SJSA1 (cell line): ENCODE measurements at regions not wholly inside any gene's neighbourhood (a gene's known extent, or its start where the extent isn't known, plus 50 kb on each side); places are given as distances from the start of the nearest gene placed in this dataset.

ENCODE experiments used
- DNase-seq, 2 experiments: peaks; one replicate each; pipeline ENCODE4 v3.0.0-alpha.2; 2015 to 2020; ENCODE audit warnings: low spot score in 2 of 2, low read depth in 1 of 2
- H3K27ac ChIP-seq: fragments of 250-450 bp; sonication (Bioruptor Pico); 2 replicates; pipeline ENCODE4 v1.5.1; 2020; ENCODE audit warnings: mild to moderate bottlenecking, moderate library complexity
- H3K27me3 ChIP-seq: fragments of 250-450 bp; sonication (Bioruptor Pico); replicated peaks from 2 replicates; pipeline ENCODE4 v1.5.1; 2020; ENCODE audit warnings: mild to moderate bottlenecking, moderate library complexity
- H3K36me3 ChIP-seq: fragments of 250-450 bp; sonication (Bioruptor Pico); 2 replicates; pipeline ENCODE4 v1.5.1; 2020; ENCODE audit warnings: mild to moderate bottlenecking
- H3K4me1 ChIP-seq: fragments of 250-450 bp; sonication (Bioruptor Pico); replicated peaks from 2 replicates; pipeline ENCODE4 v1.6.1; 2021; ENCODE audit warnings: mild to moderate bottlenecking
- H3K4me3 ChIP-seq: fragments of 250-450 bp; sonication (Bioruptor Pico); 2 replicates; pipeline ENCODE4 v1.5.1; 2020; ENCODE audit warnings: mild to moderate bottlenecking
- H3K9me3 ChIP-seq: fragments of 250-450 bp; sonication (Bioruptor Pico); replicated peaks from 2 replicates; pipeline ENCODE4 v1.5.1; 2020; ENCODE audit warnings: mild to moderate bottlenecking

- DNase-seq = no peak
- Histone ChIP-seq H3K9me3 (no peaks in the 10 kb centered on the region), H3K27me3 (no peaks in the 10 kb centered on the region), H3K4me3 (no peak overlapping the region), H3K4me1 (no peaks in the 10 kb centered on the region), H3K27ac (no peak overlapping the region), H3K36me3 (no peaks in the 10 kb centered on the region)
Observed at GRCh38 chr16:51509336-51509735, 358.3 kb upstream of the SALL1 start.

GRCh38 chr16:51508490-51509212, 357.6 kb upstream of the SALL1 start:
- Histone ChIP-seq H3K4me3 (no peak overlapping the region), H3K36me3 (no peaks in the 10 kb centered on the region), H3K9me3 (no peaks in the 10 kb centered on the region), H3K27me3 (no peaks in the 10 kb centered on the region), H3K27ac (no peak overlapping the region), H3K4me1 (no peaks in the 10 kb centered on the region)
- DNase-seq = no peak

- Histone ChIP-seq H3K36me3 (no peaks in the 10 kb centered on the region), H3K27me3 (no peaks in the 10 kb centered on the region), H3K4me1 (no peaks in the 10 kb centered on the region), H3K9me3 (no peaks in the 10 kb centered on the region), H3K4me3 (no peak overlapping the region), H3K27ac (no peak overlapping the region)
- no peak for DNase-seq
Observed at GRCh38 chr16:51507286-51507685, 356.2 kb upstream of the SALL1 start.

GRCh38 chr16:51500306-51500705, 349.2 kb upstream of the SALL1 start:
- H3K36me3 ChIP-seq = no peaks in the 10 kb centered on the region
- DNase-seq = no peak
- no peaks in the 10 kb centered on the region for H3K9me3 ChIP-seq
- H3K4me3 ChIP-seq = no peak overlapping the region
- no peak overlapping the region for H3K27ac ChIP-seq
- H3K4me1 ChIP-seq = peaks cover 6% of the 10 kb centered on the region
- no peaks in the 10 kb centered on the region for H3K27me3 ChIP-seq

- no peak overlapping the region for H3K27ac ChIP-seq
- H3K36me3 ChIP-seq = no peaks in the 10 kb centered on the region
- H3K27me3 ChIP-seq = no peaks in the 10 kb centered on the region
- no peaks in the 10 kb centered on the region for H3K9me3 ChIP-seq
- DNase-seq = no peak
- H3K4me1 ChIP-seq = peaks cover 6% of the 10 kb centered on the region
- no peak overlapping the region for H3K4me3 ChIP-seq
Observed at GRCh38 chr16:51497541-51498211, 346.6 kb upstream of the SALL1 start.

GRCh38 chr16:51490866-51491265, 339.8 kb upstream of the SALL1 start:
- Histone ChIP-seq H3K4me3 (no peak overlapping the region), H3K27me3 (no peaks in the 10 kb centered on the region), H3K4me1 (no peaks in the 10 kb centered on the region), H3K27ac (no peak overlapping the region), H3K9me3 (no peaks in the 10 kb centered on the region), H3K36me3 (no peaks in the 10 kb centered on the region)
- DNase-seq = no peak

- Histone ChIP-seq H3K27me3 (no peaks in the 10 kb centered on the region), H3K4me1 (no peaks in the 10 kb centered on the region), H3K27ac (no peak overlapping the region), H3K36me3 (no peaks in the 10 kb centered on the region), H3K9me3 (no peaks in the 10 kb centered on the region), H3K4me3 (no peak overlapping the region)
- no peak for DNase-seq
Observed at GRCh38 chr16:51487880-51488279, 336.8 kb upstream of the SALL1 start.

GRCh38 chr16:51474414-51475091, 323.5 kb upstream of the SALL1 start:
- DNase-seq = no peak
- Histone ChIP-seq H3K27ac (no peak overlapping the region), H3K27me3 (no peaks in the 10 kb centered on the region), H3K4me3 (no peak overlapping the region), H3K4me1 (no peaks in the 10 kb centered on the region), H3K9me3 (no peaks in the 10 kb centered on the region), H3K36me3 (no peaks in the 10 kb centered on the region)

- H3K27me3 ChIP-seq = no peaks in the 10 kb centered on the region
- no peak overlapping the region for H3K4me3 ChIP-seq
- H3K36me3 ChIP-seq = no peaks in the 10 kb centered on the region
- DNase-seq = peak in 1 of 2 experiments; percentile 11
- no peaks in the 10 kb centered on the region for H3K4me1 ChIP-seq
- no peaks in the 10 kb centered on the region for H3K9me3 ChIP-seq
- no peak overlapping the region for H3K27ac ChIP-seq
Observed at GRCh38 chr16:51473091-51473490, 322.0 kb upstream of the SALL1 start.

GRCh38 chr16:51470492-51470891, 319.4 kb upstream of the SALL1 start:
- Histone ChIP-seq H3K4me3 (no peak overlapping the region), H3K4me1 (peaks cover 8% of the 10 kb centered on the region), H3K36me3 (no peaks in the 10 kb centered on the region), H3K27ac (no peak overlapping the region), H3K27me3 (no peaks in the 10 kb centered on the region), H3K9me3 (no peaks in the 10 kb centered on the region)
- DNase-seq = no peak

- Histone ChIP-seq H3K36me3 (no peaks in the 10 kb centered on the region), H3K27ac (peak overlapping the region; percentile 51), H3K9me3 (no peaks in the 10 kb centered on the region), H3K4me3 (no peak overlapping the region), H3K4me1 (peaks cover 22% of the 10 kb centered on the region), H3K27me3 (no peaks in the 10 kb centered on the region)
- DNase-seq = peak; percentile 72 to 84
Observed at GRCh38 chr16:51464996-51465395, 313.9 kb upstream of the SALL1 start.

- DNase-seq = no peak
- H3K9me3 ChIP-seq = no peaks in the 10 kb centered on the region
- H3K36me3 ChIP-seq = no peaks in the 10 kb centered on the region
- no peak overlapping the region for H3K27ac ChIP-seq
- H3K4me1 ChIP-seq = peaks cover 22% of the 10 kb centered on the region
- H3K27me3 ChIP-seq = no peaks in the 10 kb centered on the region
- H3K4me3 ChIP-seq = no peak overlapping the region
Observed at GRCh38 chr16:51461255-51461654, 310.2 kb upstream of the SALL1 start.

- H3K27me3 ChIP-seq = no peaks in the 10 kb centered on the region
- no peak overlapping the region for H3K27ac ChIP-seq
- no peaks in the 10 kb centered on the region for H3K4me1 ChIP-seq
- H3K9me3 ChIP-seq = no peaks in the 10 kb centered on the region
- no peak overlapping the region for H3K4me3 ChIP-seq
- no peak for DNase-seq
- no peaks in the 10 kb centered on the region for H3K36me3 ChIP-seq
Observed at GRCh38 chr16:51458356-51459140, 307.5 kb upstream of the SALL1 start.

GRCh38 chr16:51457775-51458174, 306.7 kb upstream of the SALL1 start:
- no peaks in the 10 kb centered on the region for H3K27me3 ChIP-seq
- H3K9me3 ChIP-seq = no peaks in the 10 kb centered on the region
- no peaks in the 10 kb centered on the region for H3K4me1 ChIP-seq
- no peak overlapping the region for H3K4me3 ChIP-seq
- no peak overlapping the region for H3K27ac ChIP-seq
- DNase-seq = no peak
- H3K36me3 ChIP-seq = no peaks in the 10 kb centered on the region
